AG04449 (cell line): ENCODE measurements at regions not wholly inside any gene's neighbourhood (a gene's known extent, or its start where the extent isn't known, plus 50 kb on each side); places are given as distances from the start of the nearest gene placed in this dataset.

Experiments
- CTCF ChIA-PET: fragments of 350-600 bp; formaldehyde crosslinking; extraction: SDS; loops from one replicate; lab custom pipeline; 2021; ENCODE audit warnings: antibody characterized with exemption; lab: Yijun Ruan, JAX
- POLR2A ChIA-PET: fragments of 400-600, 350-600 bp; formaldehyde crosslinking; extraction: SDS; loops from one replicate; lab custom pipeline; 2020; ENCODE audit warnings: antibody characterized with exemption, inconsistent platforms; lab: Yijun Ruan, JAX
- DNase-seq: peaks from one replicate; pipeline ENCODE4 v3.0.0-alpha.2; 2010; ENCODE audit warnings: low read depth, low spot score
- H3K4me3 ChIP-seq: 2 replicates; pipeline ENCODE4 v1.5.1; 2011; ENCODE audit warnings: low read depth, mild to moderate bottlenecking, control low read depth, low read length
- CTCF ChIP-seq: IDR thresholded peaks from one replicate; pipeline ENCODE4 v1.5.1; 2011; ENCODE audit warnings: mild to moderate bottlenecking, moderate library complexity, low read length, control low read depth, inconsistent platforms; ENCODE audit not compliant: insufficient read depth; ENCODE audit errors: missing control alignments

- ChIA-PET CTCF (no interaction called here), POLR2A (no interaction called here)
- no peak for TF ChIP-seq CTCF
- no peak overlapping the region for H3K4me3 ChIP-seq
- no peak for DNase-seq
These were observed 652.9 kb downstream of the ELAVL2 start for GRCh38 chr9:23172979-23173637.

- no peak overlapping the region for H3K4me3 ChIP-seq
- DNase-seq = no peak
- POLR2A ChIA-PET = no interaction called here
- CTCF ChIA-PET = no interaction called here
- no peak for TF ChIP-seq CTCF
These were observed 631.8 kb downstream of the ELAVL2 start for GRCh38 chr9:23194281-23194680.

GRCh38 chr9:23215688-23216087 is 610.4 kb downstream of the ELAVL2 start:
- no peak for TF ChIP-seq CTCF
- DNase-seq = no peak
- ChIA-PET POLR2A (no interaction called here), CTCF (no interaction called here)
- no peak overlapping the region for H3K4me3 ChIP-seq

GRCh38 chr9:23219471-23219870 is 606.6 kb downstream of the ELAVL2 start:
- no peak for TF ChIP-seq CTCF
- POLR2A ChIA-PET = no interaction called here
- no peak overlapping the region for H3K4me3 ChIP-seq
- CTCF ChIA-PET = no interaction called here
- DNase-seq = no peak

- no peak for TF ChIP-seq CTCF
- DNase-seq = no peak
- no peak overlapping the region for H3K4me3 ChIP-seq
- POLR2A ChIA-PET = no interaction called here
- CTCF ChIA-PET = no interaction called here
These were observed 605.9 kb downstream of the ELAVL2 start for GRCh38 chr9:23220171-23220570.

GRCh38 chr9:23220957-23221356 is 605.1 kb downstream of the ELAVL2 start:
- TF ChIP-seq CTCF = no peak
- DNase-seq = no peak
- H3K4me3 ChIP-seq = no peak overlapping the region
- ChIA-PET CTCF (no interaction called here), POLR2A (no interaction called here)
